ENCODE measurements at regions not wholly inside any gene's neighbourhood (a gene's known extent, or its start where the extent isn't known, plus 50 kb on each side); places are given as distances from the start of the nearest gene placed in this dataset.

DNA sequence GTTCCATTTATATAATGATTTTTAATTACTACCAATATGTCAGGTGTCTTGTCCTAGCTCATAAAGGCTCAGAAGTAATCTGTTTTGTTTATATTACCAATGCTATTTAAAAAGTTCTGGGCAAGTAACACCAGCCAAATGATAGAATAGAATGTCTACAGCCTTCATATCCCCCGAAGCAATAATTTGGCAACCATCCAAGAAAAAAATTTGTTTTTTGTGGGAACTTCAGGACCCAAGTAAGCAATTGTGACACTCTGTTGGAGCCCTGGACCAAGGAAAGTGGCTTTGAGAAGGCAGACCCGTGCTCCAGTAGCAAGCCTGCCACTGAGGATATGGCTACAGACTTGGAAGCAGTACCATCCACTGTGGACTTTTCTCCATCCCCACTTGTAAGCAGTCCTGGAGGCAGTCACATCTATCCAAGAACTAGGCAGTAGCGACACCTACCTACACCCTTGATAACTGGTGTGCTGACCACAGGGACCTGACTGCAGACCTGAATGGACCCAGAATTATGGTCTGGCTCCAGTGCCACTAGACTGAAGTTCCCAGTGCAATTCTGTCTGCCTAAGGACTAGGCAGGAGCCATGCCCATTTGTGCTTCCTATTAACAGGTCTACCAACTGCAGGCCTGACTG lies 870.7 kb upstream of the ADGRL2 start:
- H3K9ac ChIP-seq (ENCODE audit: low read length), result no peak overlapping the region
- no peaks in the 10 kb centered on the region for H3K36me3 ChIP-seq (ENCODE audit: control insufficient read depth, low read depth, low read length)
- H3K4me3 ChIP-seq (ENCODE audit: low read length), result no peak overlapping the region
- H3K27me3 ChIP-seq (ENCODE audit: control insufficient read depth, insufficient read depth, low read length), result no peaks in the 10 kb centered on the region
- no peak overlapping the region for H3K27ac ChIP-seq (ENCODE audit: low read length)
- no peaks in the 10 kb centered on the region for H3K4me1 ChIP-seq (ENCODE audit: control insufficient read depth, low read depth, low read length)
- peaks cover 10% of the 10 kb centered on the region for H3K9me3 ChIP-seq (ENCODE audit: control insufficient read depth, low read depth, low read length)

DNA sequence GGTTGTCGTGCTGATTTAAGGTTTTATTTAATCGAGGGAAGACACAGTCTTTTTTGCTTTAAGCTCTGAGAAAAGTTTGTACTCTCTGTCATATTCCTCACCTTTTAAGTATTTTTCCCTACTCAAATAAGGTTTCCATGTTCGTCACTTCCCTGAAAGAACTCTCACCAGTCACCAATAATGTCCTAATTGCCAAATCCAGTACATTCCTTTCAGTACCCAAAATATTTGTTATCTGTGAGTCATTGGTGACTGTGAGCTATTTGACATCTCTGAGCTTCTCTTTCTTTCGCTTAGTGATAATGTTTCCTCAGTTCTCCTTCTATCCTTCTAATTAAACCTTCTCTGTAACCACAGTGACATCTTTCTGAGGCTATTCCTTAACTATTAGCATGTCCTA lies 874.2 kb upstream of the ADGRL2 start:
- H3K4me1 ChIP-seq (ENCODE audit: control insufficient read depth, low read depth, low read length), result no peaks in the 10 kb centered on the region
- no peak overlapping the region for H3K27ac ChIP-seq (ENCODE audit: low read length)
- H3K36me3 ChIP-seq (ENCODE audit: control insufficient read depth, low read depth, low read length), result no peaks in the 10 kb centered on the region
- H3K4me3 ChIP-seq (ENCODE audit: low read length), result no peak overlapping the region
- no peaks in the 10 kb centered on the region for H3K27me3 ChIP-seq (ENCODE audit: control insufficient read depth, insufficient read depth, low read length)
- H3K9me3 ChIP-seq (ENCODE audit: control insufficient read depth, low read depth, low read length), result peaks cover 8% of the 10 kb centered on the region
- H3K9ac ChIP-seq (ENCODE audit: low read length), result no peak overlapping the region

DNA sequence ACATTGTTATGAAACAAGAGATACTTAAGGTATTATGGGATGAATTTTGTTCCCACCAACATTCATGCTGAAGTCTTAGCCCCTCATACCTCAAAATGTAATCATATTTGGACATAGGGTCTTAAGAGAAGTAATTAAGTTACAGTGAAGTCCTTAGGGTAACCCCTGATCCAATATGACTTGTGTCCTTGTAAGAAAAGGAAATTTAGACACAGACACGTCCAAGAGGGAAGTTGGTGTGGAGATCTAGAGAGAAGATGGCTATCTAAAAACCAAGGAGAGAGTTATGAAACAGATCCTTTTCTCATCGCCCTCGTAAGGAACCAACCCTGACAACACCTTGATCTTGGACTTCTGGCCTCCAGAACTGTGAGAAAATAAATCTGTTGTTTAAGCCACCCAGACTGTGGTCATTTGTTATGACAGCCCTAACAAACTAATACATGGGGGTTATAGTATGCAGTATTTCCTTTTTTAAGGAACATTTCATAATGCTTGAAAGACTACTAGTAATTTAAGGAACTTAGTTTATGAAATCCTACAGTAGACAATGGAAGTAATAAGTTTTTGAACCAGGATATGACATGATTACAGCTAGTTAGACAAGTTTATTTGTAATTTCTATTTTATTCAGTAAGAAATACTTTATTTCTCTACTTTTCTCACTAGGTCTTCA lies 875.5 kb upstream of the ADGRL2 start:
- Histone ChIP-seq H3K27me3 (ENCODE audit: control insufficient read depth, insufficient read depth, low read length) (no peaks in the 10 kb centered on the region), H3K9ac (ENCODE audit: low read length) (no peak overlapping the region), H3K4me1 (ENCODE audit: control insufficient read depth, low read depth, low read length) (no peaks in the 10 kb centered on the region), H3K36me3 (ENCODE audit: control insufficient read depth, low read depth, low read length) (no peaks in the 10 kb centered on the region), H3K4me3 (ENCODE audit: low read length) (no peak overlapping the region), H3K9me3 (ENCODE audit: control insufficient read depth, low read depth, low read length) (no peaks in the 10 kb centered on the region), H3K27ac (ENCODE audit: low read length) (no peak overlapping the region)

DNA sequence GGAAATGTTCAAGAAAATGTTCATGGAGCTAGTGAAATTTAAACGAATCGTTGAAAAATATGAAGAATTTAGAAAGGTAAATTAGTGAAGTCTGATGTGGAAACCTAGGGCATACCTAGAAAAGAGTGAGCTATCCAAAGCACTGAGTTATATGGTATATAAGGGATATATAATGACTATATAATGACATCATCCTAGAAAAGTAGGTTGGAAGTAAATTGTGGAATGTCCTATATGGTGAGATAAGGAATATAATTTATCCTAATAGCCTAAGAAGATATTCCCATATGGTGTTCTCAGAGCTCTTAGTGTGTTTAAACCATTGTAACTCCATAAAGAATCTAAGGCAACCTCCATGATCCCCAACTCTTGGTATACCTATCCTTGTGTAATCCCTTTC lies 876.4 kb upstream of the ADGRL2 start:
- no peaks in the 10 kb centered on the region for H3K27me3 ChIP-seq (ENCODE audit: control insufficient read depth, insufficient read depth, low read length)
- no peak overlapping the region for H3K27ac ChIP-seq (ENCODE audit: low read length)
- H3K4me1 ChIP-seq (ENCODE audit: control insufficient read depth, low read depth, low read length), result no peaks in the 10 kb centered on the region
- H3K4me3 ChIP-seq (ENCODE audit: low read length), result no peak overlapping the region
- no peaks in the 10 kb centered on the region for H3K36me3 ChIP-seq (ENCODE audit: control insufficient read depth, low read depth, low read length)
- no peak overlapping the region for H3K9ac ChIP-seq (ENCODE audit: low read length)
- no peaks in the 10 kb centered on the region for H3K9me3 ChIP-seq (ENCODE audit: control insufficient read depth, low read depth, low read length)

DNA sequence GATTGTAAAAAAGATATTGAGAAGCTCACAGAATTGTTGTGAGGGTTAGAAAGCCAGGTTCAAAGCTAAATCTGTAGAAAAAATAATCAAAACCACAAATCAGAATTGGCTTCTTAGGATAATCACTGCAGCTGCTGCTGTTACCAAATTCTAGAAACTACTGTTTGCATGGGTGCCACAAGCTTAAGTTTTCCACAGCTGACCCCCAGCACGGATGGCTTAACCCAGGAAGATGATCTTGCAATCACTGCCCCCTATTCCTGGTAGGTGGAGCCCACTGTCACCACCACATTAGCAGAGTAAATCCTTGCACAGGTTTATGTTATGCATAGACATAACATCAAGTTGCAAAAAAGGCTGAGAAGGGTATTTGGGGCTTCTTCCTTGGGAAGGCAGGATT lies 877.8 kb upstream of the ADGRL2 start:
- Histone ChIP-seq H3K27me3 (ENCODE audit: control insufficient read depth, insufficient read depth, low read length) (no peaks in the 10 kb centered on the region), H3K4me3 (ENCODE audit: low read length) (no peak overlapping the region), H3K4me1 (ENCODE audit: control insufficient read depth, low read depth, low read length) (no peaks in the 10 kb centered on the region)

DNA sequence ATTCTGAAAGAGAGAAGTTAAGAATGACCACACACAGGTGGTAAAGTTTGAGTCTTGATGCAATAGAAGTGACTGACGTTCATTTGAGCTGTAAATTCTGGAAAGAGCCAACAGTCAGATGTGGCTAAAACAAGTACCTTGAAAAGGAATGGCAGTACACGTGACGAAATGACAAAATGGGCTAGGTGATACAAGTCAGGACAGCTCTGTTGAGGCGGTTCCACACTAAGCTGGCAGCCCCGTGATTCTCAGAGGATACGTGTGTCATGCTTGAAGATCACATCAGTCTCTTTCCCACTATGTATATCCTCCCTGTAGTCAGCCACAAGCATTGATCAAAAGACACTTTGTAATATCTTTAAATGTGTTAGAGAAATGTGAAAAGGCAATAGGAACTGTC lies 881.3 kb upstream of the ADGRL2 start:
- Histone ChIP-seq H3K4me3 (ENCODE audit: low read length) (no peak overlapping the region), H3K36me3 (ENCODE audit: control insufficient read depth, low read depth, low read length) (no peaks in the 10 kb centered on the region), H3K27me3 (ENCODE audit: control insufficient read depth, insufficient read depth, low read length) (no peaks in the 10 kb centered on the region), H3K9ac (ENCODE audit: low read length) (no peak overlapping the region), H3K27ac (ENCODE audit: low read length) (no peak overlapping the region), H3K9me3 (ENCODE audit: control insufficient read depth, low read depth, low read length) (no peaks in the 10 kb centered on the region), H3K4me1 (ENCODE audit: control insufficient read depth, low read depth, low read length) (no peaks in the 10 kb centered on the region)

More for the DNA sequence above, 877.8 kb upstream of the ADGRL2 start:
- H3K36me3 ChIP-seq (ENCODE audit: control insufficient read depth, low read depth, low read length), result no peaks in the 10 kb centered on the region
- H3K9me3 ChIP-seq (ENCODE audit: control insufficient read depth, low read depth, low read length), result no peaks in the 10 kb centered on the region
- H3K9ac ChIP-seq (ENCODE audit: low read length), result no peak overlapping the region
- no peak overlapping the region for H3K27ac ChIP-seq (ENCODE audit: low read length)

DNA sequence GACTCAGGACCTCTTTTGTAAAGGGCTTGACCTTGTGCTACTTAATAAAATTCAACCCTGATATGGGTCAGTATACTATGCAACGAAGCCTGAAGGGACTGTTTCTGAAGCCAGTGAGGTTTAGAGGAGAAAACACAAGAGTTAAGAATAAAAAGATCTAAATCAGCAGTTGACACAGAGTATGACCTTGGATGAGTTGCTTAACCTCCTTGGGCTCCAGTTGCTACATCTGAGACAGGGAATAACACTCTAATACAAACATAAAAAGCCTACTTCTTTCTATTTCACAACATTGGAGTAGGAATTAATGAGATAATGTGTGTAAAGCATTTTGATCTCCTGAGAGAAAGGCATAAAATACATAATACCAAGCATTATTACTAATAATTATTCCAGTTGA lies 882.4 kb upstream of the ADGRL2 start:
- Histone ChIP-seq H3K4me3 (ENCODE audit: low read length) (no peak overlapping the region), H3K4me1 (ENCODE audit: control insufficient read depth, low read depth, low read length) (no peaks in the 10 kb centered on the region), H3K9ac (ENCODE audit: low read length) (no peak overlapping the region), H3K27ac (ENCODE audit: low read length) (no peak overlapping the region), H3K9me3 (ENCODE audit: control insufficient read depth, low read depth, low read length) (no peaks in the 10 kb centered on the region), H3K36me3 (ENCODE audit: control insufficient read depth, low read depth, low read length) (no peaks in the 10 kb centered on the region), H3K27me3 (ENCODE audit: control insufficient read depth, insufficient read depth, low read length) (no peaks in the 10 kb centered on the region)

DNA sequence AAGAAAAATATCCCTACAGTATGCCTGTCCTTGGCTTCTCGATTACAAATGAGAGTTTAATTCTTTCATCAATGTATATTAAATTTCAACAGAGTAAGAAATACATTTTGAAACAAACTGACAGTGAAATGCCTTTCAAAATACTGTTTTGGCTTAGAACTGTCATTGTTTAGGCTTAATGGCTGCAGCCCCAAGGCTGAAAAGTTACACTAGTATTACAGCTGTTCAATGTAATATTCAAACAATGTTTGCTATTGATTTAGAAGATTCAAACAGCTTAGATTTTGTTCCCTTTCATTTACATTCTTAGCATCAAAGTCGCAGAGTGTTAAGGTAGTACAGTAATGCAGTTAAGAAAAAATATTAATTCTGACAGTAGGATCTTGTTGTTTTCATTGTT lies 882.9 kb upstream of the ADGRL2 start:
- no peak overlapping the region for H3K9ac ChIP-seq (ENCODE audit: low read length)
- H3K9me3 ChIP-seq (ENCODE audit: control insufficient read depth, low read depth, low read length), result no peaks in the 10 kb centered on the region
- H3K4me3 ChIP-seq (ENCODE audit: low read length), result no peak overlapping the region
- H3K27ac ChIP-seq (ENCODE audit: low read length), result no peak overlapping the region
- no peaks in the 10 kb centered on the region for H3K4me1 ChIP-seq (ENCODE audit: control insufficient read depth, low read depth, low read length)
- no peaks in the 10 kb centered on the region for H3K27me3 ChIP-seq (ENCODE audit: control insufficient read depth, insufficient read depth, low read length)
- H3K36me3 ChIP-seq (ENCODE audit: control insufficient read depth, low read depth, low read length), result no peaks in the 10 kb centered on the region

DNA sequence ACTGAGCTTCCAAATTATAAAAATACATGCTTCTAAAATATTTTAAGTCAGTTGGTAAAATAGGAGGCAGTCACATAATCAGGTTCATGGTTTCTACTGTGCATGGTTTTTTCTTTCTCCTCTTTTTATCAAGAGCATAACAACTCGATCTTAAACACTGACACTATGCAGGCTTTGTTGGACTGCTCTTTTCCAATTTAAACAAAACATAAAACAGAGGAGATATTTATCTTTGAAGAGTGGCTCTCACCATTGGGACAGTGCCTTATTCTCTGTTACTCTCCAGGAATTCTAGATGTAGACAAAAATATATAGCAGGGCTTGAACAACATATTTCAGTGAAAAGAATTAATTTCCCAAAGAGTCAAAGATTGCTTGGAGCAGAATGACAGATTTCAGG lies 883.5 kb upstream of the ADGRL2 start:
- Histone ChIP-seq H3K9me3 (ENCODE audit: control insufficient read depth, low read depth, low read length) (no peaks in the 10 kb centered on the region), H3K27me3 (ENCODE audit: control insufficient read depth, insufficient read depth, low read length) (no peaks in the 10 kb centered on the region), H3K36me3 (ENCODE audit: control insufficient read depth, low read depth, low read length) (no peaks in the 10 kb centered on the region), H3K4me3 (ENCODE audit: low read length) (no peak overlapping the region), H3K9ac (ENCODE audit: low read length) (no peak overlapping the region), H3K27ac (ENCODE audit: low read length) (no peak overlapping the region), H3K4me1 (ENCODE audit: control insufficient read depth, low read depth, low read length) (no peaks in the 10 kb centered on the region)

DNA sequence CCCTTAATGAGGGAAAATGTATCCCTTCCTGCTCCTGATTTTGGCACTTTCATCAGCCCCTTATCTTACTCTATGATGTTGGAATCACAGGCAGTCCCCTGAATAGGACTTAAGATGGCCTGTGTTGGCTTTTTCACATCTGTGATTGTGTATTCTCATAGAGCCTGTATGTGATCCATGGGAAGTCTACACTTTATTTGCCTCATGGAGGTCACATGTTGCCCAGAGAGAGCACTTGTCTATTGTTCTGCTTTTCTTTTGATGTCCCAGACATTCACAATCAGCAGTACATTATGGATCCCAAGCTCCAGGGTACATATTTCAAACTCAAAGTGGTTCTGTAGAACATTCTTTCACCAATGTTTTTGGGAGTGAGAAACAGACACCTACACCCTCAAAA lies 885.2 kb upstream of the ADGRL2 start:
- no peaks in the 10 kb centered on the region for H3K4me1 ChIP-seq (ENCODE audit: control insufficient read depth, low read depth, low read length)
- H3K27ac ChIP-seq (ENCODE audit: low read length), result no peak overlapping the region
- H3K9ac ChIP-seq (ENCODE audit: low read length), result no peak overlapping the region
- no peaks in the 10 kb centered on the region for H3K9me3 ChIP-seq (ENCODE audit: control insufficient read depth, low read depth, low read length)
- H3K36me3 ChIP-seq (ENCODE audit: control insufficient read depth, low read depth, low read length), result no peaks in the 10 kb centered on the region
- no peak overlapping the region for H3K4me3 ChIP-seq (ENCODE audit: low read length)
- H3K27me3 ChIP-seq (ENCODE audit: control insufficient read depth, insufficient read depth, low read length), result no peaks in the 10 kb centered on the region

DNA sequence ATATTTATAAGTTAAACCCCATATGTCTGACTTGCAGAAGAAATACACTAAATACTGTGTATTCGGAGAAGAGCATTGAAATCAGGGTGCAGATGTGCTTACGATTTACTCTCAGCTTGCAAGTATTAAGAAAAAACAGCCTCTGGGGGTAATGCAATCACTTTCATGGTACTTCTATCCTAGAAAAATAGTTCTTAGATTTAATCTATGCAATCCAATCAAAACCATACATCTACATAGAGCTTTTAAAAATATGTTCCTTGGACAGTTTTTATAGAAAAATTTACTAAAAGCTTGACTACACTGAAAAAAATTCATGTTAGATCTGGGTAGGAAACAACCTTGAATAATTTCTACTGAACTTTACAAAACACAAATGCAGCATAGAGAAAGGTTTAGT lies 890.3 kb upstream of the ADGRL2 start:
- Histone ChIP-seq H3K4me3 (ENCODE audit: low read length) (no peak overlapping the region), H3K27me3 (ENCODE audit: control insufficient read depth, insufficient read depth, low read length) (no peaks in the 10 kb centered on the region), H3K9me3 (ENCODE audit: control insufficient read depth, low read depth, low read length) (no peaks in the 10 kb centered on the region), H3K27ac (ENCODE audit: low read length) (no peak overlapping the region), H3K4me1 (ENCODE audit: control insufficient read depth, low read depth, low read length) (no peaks in the 10 kb centered on the region), H3K36me3 (ENCODE audit: control insufficient read depth, low read depth, low read length) (no peaks in the 10 kb centered on the region), H3K9ac (ENCODE audit: low read length) (no peak overlapping the region)

DNA sequence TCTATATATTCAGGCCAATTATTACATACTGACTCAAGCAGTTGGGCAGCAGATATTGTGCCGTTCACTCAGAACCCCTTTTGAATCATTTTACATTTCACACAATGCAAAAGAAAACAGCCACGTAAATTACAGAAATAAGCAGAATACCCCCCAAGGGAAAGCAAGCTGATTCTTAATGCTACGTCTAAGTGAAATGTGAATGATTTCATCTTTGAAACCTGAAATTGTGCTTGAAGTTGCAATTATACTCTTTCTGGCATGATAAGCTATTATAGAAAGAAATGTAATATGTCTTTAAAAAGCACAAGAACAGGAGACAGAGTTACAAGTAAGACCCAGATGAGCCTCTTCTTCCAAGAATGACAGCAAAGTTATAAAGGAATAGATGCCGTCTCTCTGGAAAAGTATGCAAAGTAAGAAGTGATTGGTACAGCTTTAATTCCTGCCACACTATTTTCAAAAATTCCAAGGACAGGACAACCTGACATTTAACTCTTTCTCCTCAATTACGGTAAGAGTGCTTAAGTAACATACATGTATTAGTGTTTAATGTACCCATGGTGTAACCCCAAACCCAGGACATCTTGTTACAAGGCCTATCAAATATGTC lies 891.5 kb upstream of the ADGRL2 start:
- H3K4me3 ChIP-seq (ENCODE audit: low read length), result no peak overlapping the region
- no peaks in the 10 kb centered on the region for H3K9me3 ChIP-seq (ENCODE audit: control insufficient read depth, low read depth, low read length)
- H3K9ac ChIP-seq (ENCODE audit: low read length), result no peak overlapping the region
- no peaks in the 10 kb centered on the region for H3K4me1 ChIP-seq (ENCODE audit: control insufficient read depth, low read depth, low read length)
- H3K36me3 ChIP-seq (ENCODE audit: control insufficient read depth, low read depth, low read length), result no peaks in the 10 kb centered on the region
- no peak overlapping the region for H3K27ac ChIP-seq (ENCODE audit: low read length)
- H3K27me3 ChIP-seq (ENCODE audit: control insufficient read depth, insufficient read depth, low read length), result no peaks in the 10 kb centered on the region

Data from iPS-18a (cell line).